ENCODE measurements at regions not wholly inside any gene's neighbourhood (a gene's known extent, or its start where the extent isn't known, plus 50 kb on each side); places are given as distances from the start of the nearest gene placed in this dataset.

- peak overlapping the region; percentile 79 to 95 (median 94) for H3K27ac Mint-ChIP-seq
- H3K27me3 Mint-ChIP-seq (ENCODE audit: low read depth): no peaks in the 10 kb centered on the region
- no peak overlapping the region for H3K4me3 Mint-ChIP-seq
- H3K9me3 Mint-ChIP-seq: peaks cover 7% of the 10 kb centered on the region
- no peaks in the 10 kb centered on the region for H3K36me3 Mint-ChIP-seq (ENCODE audit: low read depth)
- no peak for TF ChIP-seq CTCF (IDR thresholded peaks at IDR 0.05; ENCODE audit: unreplicated experiment in 3 of 3)
- peaks cover 37% of the 10 kb centered on the region for H3K4me1 Mint-ChIP-seq
Measured at GRCh38 chr2:147512206-147512605, 332.6 kb upstream of the ACVR2A start.

- Mint-ChIP-seq H3K9me3 (peaks cover 5% of the 10 kb centered on the region), H3K4me1 (peaks cover 37% of the 10 kb centered on the region), H3K27ac (peak overlapping the region; percentile 79 to 95 (median 94)), H3K4me3 (peak overlapping the region in 2 of 3 experiments; percentile 22 to 69), H3K36me3 (ENCODE audit: low read depth) (no peaks in the 10 kb centered on the region), H3K27me3 (ENCODE audit: low read depth) (no peaks in the 10 kb centered on the region)
- no peak for TF ChIP-seq CTCF (IDR thresholded peaks at IDR 0.05; ENCODE audit: unreplicated experiment in 3 of 3)
Measured at GRCh38 chr2:147511491-147511948, 333.3 kb upstream of the ACVR2A start.

- H3K27me3 Mint-ChIP-seq (ENCODE audit: low read depth): no peaks in the 10 kb centered on the region
- peak overlapping the region; percentile 33 to 95 (median 61) for H3K27ac Mint-ChIP-seq
- H3K9me3 Mint-ChIP-seq: peaks cover 3% of the 10 kb centered on the region
- peaks cover 36% of the 10 kb centered on the region for H3K4me1 Mint-ChIP-seq
- no peak overlapping the region for H3K4me3 Mint-ChIP-seq
- no peak for TF ChIP-seq CTCF (IDR thresholded peaks at IDR 0.05; ENCODE audit: unreplicated experiment in 3 of 3)
- no peaks in the 10 kb centered on the region for H3K36me3 Mint-ChIP-seq (ENCODE audit: low read depth)
Measured at GRCh38 chr2:147509821-147510220, 335.0 kb upstream of the ACVR2A start.

GRCh38 chr2:147506889-147507288 is 337.9 kb upstream of the ACVR2A start:
- Mint-ChIP-seq H3K36me3 (ENCODE audit: low read depth) (no peaks in the 10 kb centered on the region), H3K9me3 (no peaks in the 10 kb centered on the region), H3K27ac (no peak overlapping the region), H3K4me3 (no peak overlapping the region), H3K4me1 (peaks cover 27% of the 10 kb centered on the region), H3K27me3 (ENCODE audit: low read depth) (no peaks in the 10 kb centered on the region)
- no peak for TF ChIP-seq CTCF (IDR thresholded peaks at IDR 0.05; ENCODE audit: unreplicated experiment in 3 of 3)

- Mint-ChIP-seq H3K36me3 (ENCODE audit: low read depth) (no peaks in the 10 kb centered on the region), H3K27me3 (ENCODE audit: low read depth) (no peaks in the 10 kb centered on the region), H3K4me1 (peaks cover 11% of the 10 kb centered on the region), H3K27ac (no peak overlapping the region), H3K9me3 (no peaks in the 10 kb centered on the region), H3K4me3 (no peak overlapping the region)
- no peak for TF ChIP-seq CTCF (IDR thresholded peaks at IDR 0.05; ENCODE audit: unreplicated experiment in 3 of 3)
Measured at GRCh38 chr2:147502711-147503290, 342.0 kb upstream of the ACVR2A start.

- Mint-ChIP-seq H3K9me3 (no peaks in the 10 kb centered on the region), H3K27ac (no peak overlapping the region), H3K27me3 (ENCODE audit: low read depth) (no peaks in the 10 kb centered on the region), H3K4me1 (peaks cover 11% of the 10 kb centered on the region), H3K4me3 (no peak overlapping the region), H3K36me3 (ENCODE audit: low read depth) (no peaks in the 10 kb centered on the region)
- no peak for TF ChIP-seq CTCF (IDR thresholded peaks at IDR 0.05; ENCODE audit: unreplicated experiment in 3 of 3)
Measured at GRCh38 chr2:147501968-147502367, 342.9 kb upstream of the ACVR2A start.
